H9 (cell line): ENCODE measurements at regions not wholly inside any gene's neighbourhood (a gene's known extent, or its start where the extent isn't known, plus 50 kb on each side); places are given as distances from the start of the nearest gene placed in this dataset.

Experiments
- DNase-seq: peaks from one replicate; pipeline ENCODE4 v3.0.0-alpha.2; 2017
- H2AFZ ChIP-seq: one replicate; pipeline ENCODE4 v1.6.1; 2013; ENCODE audit warnings: mild to moderate bottlenecking, low read length, control low read depth, moderate library complexity
- H2AK5ac ChIP-seq: 2 replicates; pipeline ENCODE4 v1.6.1; 2013; ENCODE audit warnings: low read length, control low read depth, mixed read lengths; ENCODE audit not compliant: insufficient read length
- H2BK120ac ChIP-seq: one replicate; pipeline ENCODE4 v1.6.1; 2013; ENCODE audit warnings: low read depth, mild to moderate bottlenecking, low read length, control low read depth, inconsistent platforms; ENCODE audit not compliant: poor library complexity, severe bottlenecking
- H2BK12ac ChIP-seq: 2 replicates; pipeline ENCODE4 v1.6.1; 2013; ENCODE audit warnings: low read length, control low read depth, mixed read lengths, low read depth; ENCODE audit not compliant: insufficient read length
- H2BK15ac ChIP-seq: 2 replicates; pipeline ENCODE4 v1.6.1; 2013; ENCODE audit warnings: low read depth, low read length, control low read depth
- H2BK20ac ChIP-seq: one replicate; pipeline ENCODE4 v1.6.1; 2013; ENCODE audit warnings: low read depth, mild to moderate bottlenecking, low read length, control low read depth, inconsistent platforms; ENCODE audit not compliant: poor library complexity, severe bottlenecking
- H2BK5ac ChIP-seq: 2 replicates; pipeline ENCODE4 v1.6.1; 2013; ENCODE audit warnings: low read length, control low read depth, mixed read lengths; ENCODE audit not compliant: insufficient read length
- H3K14ac ChIP-seq: 2 replicates; pipeline ENCODE4 v1.6.1; 2013; ENCODE audit warnings: low read length, control low read depth; ENCODE audit not compliant: insufficient read depth
- H3K18ac ChIP-seq: 2 replicates; pipeline ENCODE4 v1.6.1; 2013; ENCODE audit warnings: low read depth, mild to moderate bottlenecking, mixed read lengths, low read length, control low read depth; ENCODE audit not compliant: insufficient read length
- H3K23ac ChIP-seq: 2 replicates; pipeline ENCODE4 v1.6.1; 2013; ENCODE audit warnings: low read length, control low read depth, mixed read lengths, low read depth; ENCODE audit not compliant: insufficient read length
- H3K23me2 ChIP-seq: 2 replicates; pipeline ENCODE4 v1.6.1; 2013; ENCODE audit warnings: low read depth, mild to moderate bottlenecking, mixed read lengths, low read length, control low read depth; ENCODE audit not compliant: insufficient read length, poor library complexity, severe bottlenecking
- H3K27ac ChIP-seq: 2 replicates; pipeline ENCODE4 v1.5.1; 2013; ENCODE audit warnings: low read length, control low read depth, mixed read lengths, low read depth; ENCODE audit not compliant: insufficient read length
- H3K27me3 ChIP-seq: 2 replicates; pipeline ENCODE4 v1.6.1; 2013; ENCODE audit warnings: low read length, control low read depth, inconsistent platforms; ENCODE audit not compliant: insufficient read depth
- H3K4ac ChIP-seq: 2 replicates; pipeline ENCODE4 v1.6.1; 2013; ENCODE audit warnings: low read depth, mild to moderate bottlenecking, control low read depth, inconsistent platforms, low read length, moderate library complexity
- H3K4me1 ChIP-seq: 2 replicates; pipeline ENCODE4 v1.6.1; 2013; ENCODE audit warnings: low read length, control low read depth, inconsistent platforms; ENCODE audit not compliant: insufficient read depth
- H3K4me2 ChIP-seq: 2 replicates; pipeline ENCODE4 v1.6.1; 2013; ENCODE audit warnings: low read length, control low read depth, mixed read lengths; ENCODE audit not compliant: insufficient read length, insufficient read depth
- H3K56ac ChIP-seq: 2 replicates; pipeline ENCODE4 v1.6.1; 2013; ENCODE audit warnings: low read depth, mild to moderate bottlenecking, mixed read lengths, low read length, control low read depth; ENCODE audit not compliant: insufficient read length
- H3K79me1 ChIP-seq: 2 replicates; pipeline ENCODE4 v1.6.1; 2013; ENCODE audit warnings: low read depth, mild to moderate bottlenecking, moderate library complexity, low read length, control low read depth, inconsistent platforms; ENCODE audit not compliant: insufficient read depth, poor library complexity, severe bottlenecking
- H3K79me2 ChIP-seq: 2 replicates; pipeline ENCODE4 v1.6.1; 2013; ENCODE audit warnings: low read length, control low read depth, inconsistent platforms; ENCODE audit not compliant: insufficient read depth
- H3K9ac ChIP-seq: 2 replicates; pipeline ENCODE4 v1.6.1; 2013; ENCODE audit warnings: low read length, control low read depth, mixed read lengths; ENCODE audit not compliant: insufficient read length; ENCODE audit errors: extremely low read depth
- H3K9me3 ChIP-seq: one replicate; pipeline ENCODE4 v1.6.1; 2013; ENCODE audit warnings: low read depth, low read length, inconsistent platforms; ENCODE audit not compliant: control insufficient read depth
- H3T11ph ChIP-seq: one replicate; pipeline ENCODE4 v1.6.1; 2013; ENCODE audit warnings: mild to moderate bottlenecking, low read length, control low read depth, inconsistent platforms
- H4K20me1 ChIP-seq: one replicate; pipeline ENCODE4 v1.6.1; 2013; ENCODE audit not compliant: control insufficient read depth, insufficient read length, insufficient read depth
- H4K5ac ChIP-seq: 2 replicates; pipeline ENCODE4 v1.6.1; 2013; ENCODE audit warnings: low read depth, mild to moderate bottlenecking, mixed read lengths, low read length, control low read depth; ENCODE audit not compliant: insufficient read length
- H4K8ac ChIP-seq: replicated peaks from 2 replicates; pipeline ENCODE4 v1.6.1; 2013; ENCODE audit warnings: low read length, control low read depth, mixed read lengths, low read depth; ENCODE audit not compliant: insufficient read length
- H4K91ac ChIP-seq: 2 replicates; pipeline ENCODE4 v1.6.1; 2013; ENCODE audit warnings: low read depth, mild to moderate bottlenecking, moderate library complexity, mixed read lengths, low read length, control low read depth; ENCODE audit not compliant: insufficient read length
- H3K27ac Mint-ChIP-seq, 3 experiments: 2 replicates in 2 of 3; 3 replicates in 1 of 3; pipeline ENCODE4 v1.8.0; 2020 to 2021; ENCODE audit warnings: mixed read lengths in 3 of 3, mild to moderate bottlenecking in 1 of 3, moderate library complexity in 1 of 3
- H3K27me3 Mint-ChIP-seq: 2 replicates; pipeline ENCODE4 v1.8.0; 2021; ENCODE audit warnings: low read depth, mild to moderate bottlenecking, moderate library complexity, mixed read lengths
- H3K36me3 Mint-ChIP-seq, 3 experiments: 2 replicates in 2 of 3; 3 replicates in 1 of 3; pipeline ENCODE4 v1.8.0; 2020 to 2021; ENCODE audit warnings: low read depth in 3 of 3, mixed read lengths in 3 of 3; ENCODE audit not compliant: insufficient read depth in 1 of 3
- H3K4me1 Mint-ChIP-seq, 2 experiments: 2 replicates each; pipeline ENCODE4 v1.8.0; 2020; ENCODE audit warnings: mixed read lengths in 2 of 2
- H3K4me3 Mint-ChIP-seq, 2 experiments: 2 replicates in 1 of 2; 3 replicates in 1 of 2; pipeline ENCODE4 v1.8.0; 2020 to 2021; ENCODE audit warnings: mild to moderate bottlenecking in 2 of 2, mixed read lengths in 2 of 2, moderate library complexity in 1 of 2
- H3K9me3 Mint-ChIP-seq, 2 experiments: 2 replicates in 1 of 2; 3 replicates in 1 of 2; pipeline ENCODE4 v1.8.0; 2020; ENCODE audit warnings: mild to moderate bottlenecking in 2 of 2, mixed read lengths in 2 of 2, moderate library complexity in 1 of 2
- WGBS: extraction: QIAGEN DNeasy Blood & Tissue Kit; methylation state at CpG from one replicate; pipeline ENCODE4 v1.1.7; 2013; ENCODE audit warnings: missing lambda C conversion rate, low lambda C conversion rate, mixed read lengths; ENCODE audit not compliant: insufficient read length; ENCODE audit errors: extremely low coverage; 5-methylcytosine and 5-hydroxymethylcytosine counted together
- TF ChIP-seq, protein P1 (sequence below): fragments of 200-600 bp; sonication (generic); conservative IDR thresholded peaks from 3 replicates; pipeline ENCODE4 v1.8.0; 2021; ENCODE audit warnings: antibody characterized with exemption, mild to moderate bottlenecking

DNA sequence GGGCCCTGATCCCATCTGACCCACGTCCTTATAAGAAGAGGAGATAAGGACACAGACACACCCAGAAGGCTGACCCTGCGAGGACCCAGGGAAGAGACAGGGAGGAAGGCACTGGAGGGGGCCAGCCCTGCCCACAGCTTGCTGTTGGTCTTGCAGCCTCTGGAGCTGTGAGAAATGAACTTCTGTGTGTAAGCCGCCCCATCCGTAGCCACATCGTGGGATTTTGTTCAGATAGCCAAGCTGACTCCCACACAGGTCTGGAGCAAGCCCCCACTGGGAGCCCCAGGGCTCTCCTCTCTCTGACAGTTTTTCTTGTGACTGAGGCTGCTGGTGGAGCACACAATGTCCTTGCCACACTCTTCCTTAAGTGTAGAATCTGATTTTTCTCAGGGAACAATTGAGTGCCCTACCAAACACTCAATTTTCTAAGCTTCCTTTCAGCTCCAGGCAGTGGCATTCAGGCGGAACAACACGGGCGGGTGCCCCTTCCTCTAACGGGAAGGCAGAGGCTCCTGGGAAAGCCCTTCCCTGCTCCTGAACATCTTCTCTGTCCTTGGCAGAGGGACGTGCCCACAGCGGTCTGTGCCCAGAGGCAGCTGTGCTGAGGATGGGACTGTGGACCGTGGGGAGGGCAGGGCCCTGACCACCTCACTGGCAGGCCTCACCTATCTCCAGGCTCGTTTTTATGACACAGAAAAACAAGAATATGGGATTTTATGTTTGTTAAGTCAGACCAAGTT, 160.6 kb upstream of the SHH start:
- Histone ChIP-seq H3K4me1 (no peaks in the 10 kb centered on the region), H3K4me2 (no peak overlapping the region), H4K91ac (no peak overlapping the region), H4K20me1 (no peaks in the 10 kb centered on the region), H2AK5ac (no peak overlapping the region), H3K56ac (no peak overlapping the region), H3K79me2 (no peaks in the 10 kb centered on the region), H2BK15ac (no peak overlapping the region), H2BK5ac (no peak overlapping the region), H2BK120ac (no peak overlapping the region), H3K23ac (no peak overlapping the region), H3K14ac (no peak overlapping the region), H3K4ac (no peak overlapping the region), H3T11ph (no peak overlapping the region), H2BK20ac (no peak overlapping the region), H2BK12ac (no peak overlapping the region), H3K27me3 (no peaks in the 10 kb centered on the region), H4K5ac (no peak overlapping the region), H3K9me3 (no peaks in the 10 kb centered on the region), H3K23me2 (no peaks in the 10 kb centered on the region), H4K8ac (no peak overlapping the region), H3K18ac (no peak overlapping the region), H3K9ac (no peak overlapping the region), H3K27ac (no peak overlapping the region), H3K79me1 (no peaks in the 10 kb centered on the region), H2AFZ (no peak overlapping the region)
- no CpG with 5 or more reads among the region's 13 CpGs for WGBS
- no peaks in the 10 kb centered on the region; the same call in none of the 2 replicates for H3K27me3 Mint-ChIP-seq
- DNase-seq: peak; percentile 13
- H3K9me3 Mint-ChIP-seq: no peaks in the 10 kb centered on the region
- H3K4me1 Mint-ChIP-seq: peaks cover 8 to 12% of the 10 kb centered on the region in 2 experiments
- no peak overlapping the region for H3K4me3 Mint-ChIP-seq
- TF ChIP-seq, protein P1, sequence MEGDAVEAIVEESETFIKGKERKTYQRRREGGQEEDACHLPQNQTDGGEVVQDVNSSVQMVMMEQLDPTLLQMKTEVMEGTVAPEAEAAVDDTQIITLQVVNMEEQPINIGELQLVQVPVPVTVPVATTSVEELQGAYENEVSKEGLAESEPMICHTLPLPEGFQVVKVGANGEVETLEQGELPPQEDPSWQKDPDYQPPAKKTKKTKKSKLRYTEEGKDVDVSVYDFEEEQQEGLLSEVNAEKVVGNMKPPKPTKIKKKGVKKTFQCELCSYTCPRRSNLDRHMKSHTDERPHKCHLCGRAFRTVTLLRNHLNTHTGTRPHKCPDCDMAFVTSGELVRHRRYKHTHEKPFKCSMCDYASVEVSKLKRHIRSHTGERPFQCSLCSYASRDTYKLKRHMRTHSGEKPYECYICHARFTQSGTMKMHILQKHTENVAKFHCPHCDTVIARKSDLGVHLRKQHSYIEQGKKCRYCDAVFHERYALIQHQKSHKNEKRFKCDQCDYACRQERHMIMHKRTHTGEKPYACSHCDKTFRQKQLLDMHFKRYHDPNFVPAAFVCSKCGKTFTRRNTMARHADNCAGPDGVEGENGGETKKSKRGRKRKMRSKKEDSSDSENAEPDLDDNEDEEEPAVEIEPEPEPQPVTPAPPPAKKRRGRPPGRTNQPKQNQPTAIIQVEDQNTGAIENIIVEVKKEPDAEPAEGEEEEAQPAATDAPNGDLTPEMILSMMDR: no peak
- no peaks in the 10 kb centered on the region for H3K36me3 Mint-ChIP-seq
- H3K27ac Mint-ChIP-seq: no peak overlapping the region
